Activated B cell treated with CpG ODN at 0.5 μM for 24 hours (primary cell): ENCODE measurements at regions not wholly inside any gene's neighbourhood (a gene's known extent, or its start where the extent isn't known, plus 50 kb on each side); places are given as distances from the start of the nearest gene placed in this dataset.

Experiments used
- ATAC-seq: fragments of 200-7000 bp; cut with Tn5 transposase; one replicate; pipeline ENCODE4 v1.10.0; 2021; ENCODE audit warnings: low read depth, mild to moderate bottlenecking, moderate library complexity
- CTCF ChIA-PET: fragments of 350-600 bp; sonication (Branson Sonifier 250); formaldehyde crosslinking; loops from one replicate; lab custom pipeline; 2021; ENCODE audit warnings: antibody characterized with exemption; lab: Charles Lee
- POLR2A ChIA-PET: fragments of 350-600 bp; sonication (Branson Sonifier 250); formaldehyde crosslinking; loops from one replicate; lab custom pipeline; 2021; ENCODE audit warnings: antibody characterized with exemption; lab: Charles Lee
- DNase-seq: peaks from one replicate; pipeline ENCODE4 v3.0.0; 2022
- H3K27ac Mint-ChIP-seq: one replicate; pipeline ENCODE4 v1.8.0; 2020; ENCODE audit warnings: mixed read lengths
- H3K27me3 Mint-ChIP-seq: one replicate; pipeline ENCODE4 v1.8.0; 2021; ENCODE audit warnings: mixed read lengths
- H3K36me3 Mint-ChIP-seq: one replicate; pipeline ENCODE4 v1.8.0; 2021; ENCODE audit warnings: low read depth, mixed read lengths
- H3K4me1 Mint-ChIP-seq: one replicate; pipeline ENCODE4 v1.8.0; 2021; ENCODE audit warnings: mixed read lengths
- H3K4me3 Mint-ChIP-seq: one replicate; pipeline ENCODE4 v1.8.0; 2020; ENCODE audit warnings: mild to moderate bottlenecking, mixed read lengths
- H3K9me3 Mint-ChIP-seq: one replicate; pipeline ENCODE4 v1.8.0; 2020; ENCODE audit warnings: mixed read lengths
- intact Hi-C: fragments of 100-400 bp; cut with micrococcal nuclease; formaldehyde crosslinking; loops from one replicate; pipeline ENCODE4 v1.15.1; 2024
- TF ChIP-seq, protein P1 (sequence below): fragments of 200-600 bp; IDR thresholded peaks from one replicate; pipeline ENCODE4 v1.8.0; 2022; ENCODE audit warnings: antibody characterized with exemption, mild to moderate bottlenecking

DNA sequence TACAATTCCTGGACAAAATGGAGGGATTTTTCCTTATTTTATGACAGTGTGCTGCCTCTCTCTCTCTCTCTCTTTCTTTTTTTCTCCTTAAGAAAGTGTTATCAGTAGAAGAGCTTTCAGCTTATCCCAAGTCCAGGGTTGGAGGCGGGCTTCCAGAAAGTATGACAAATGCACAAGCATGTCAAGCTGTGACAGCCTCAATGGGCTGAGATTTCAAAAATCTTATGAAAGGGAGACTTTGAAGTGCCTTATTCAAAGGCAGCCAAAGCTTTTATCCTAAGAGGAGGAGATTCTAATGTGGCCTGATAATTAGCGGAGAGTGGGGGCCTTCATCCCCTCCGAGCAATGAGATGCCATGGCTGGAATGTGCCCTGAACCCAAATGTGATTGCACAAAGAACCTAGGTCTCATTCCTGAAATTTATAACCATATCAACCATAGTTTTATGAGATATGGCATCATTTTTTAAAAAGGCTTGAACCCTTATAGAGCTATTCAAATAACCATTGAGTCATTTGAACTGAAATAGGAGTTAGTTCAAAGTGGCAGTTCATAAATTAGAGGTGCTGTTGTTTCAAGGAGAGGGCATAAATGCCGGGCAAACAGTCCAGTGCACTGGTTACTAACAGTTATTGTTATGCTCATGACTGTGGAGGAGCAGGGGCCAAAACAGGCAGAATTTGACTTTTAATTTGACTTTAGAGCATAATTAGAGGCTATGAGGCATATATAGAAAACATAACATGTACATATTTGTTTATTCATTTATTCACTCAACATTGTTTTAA lies 261.6 kb upstream of the THRB start:
- intact Hi-C loops: no loop called here
- H3K4me1 Mint-ChIP-seq: no peaks in the 10 kb centered on the region
- H3K4me3 Mint-ChIP-seq: no peak overlapping the region
- ATAC-seq (no peak), DNase-seq (no peak)
- ChIA-PET CTCF (no interaction called here), POLR2A (no interaction called here)
- no peaks in the 10 kb centered on the region for H3K9me3 Mint-ChIP-seq
- TF ChIP-seq, protein P1, sequence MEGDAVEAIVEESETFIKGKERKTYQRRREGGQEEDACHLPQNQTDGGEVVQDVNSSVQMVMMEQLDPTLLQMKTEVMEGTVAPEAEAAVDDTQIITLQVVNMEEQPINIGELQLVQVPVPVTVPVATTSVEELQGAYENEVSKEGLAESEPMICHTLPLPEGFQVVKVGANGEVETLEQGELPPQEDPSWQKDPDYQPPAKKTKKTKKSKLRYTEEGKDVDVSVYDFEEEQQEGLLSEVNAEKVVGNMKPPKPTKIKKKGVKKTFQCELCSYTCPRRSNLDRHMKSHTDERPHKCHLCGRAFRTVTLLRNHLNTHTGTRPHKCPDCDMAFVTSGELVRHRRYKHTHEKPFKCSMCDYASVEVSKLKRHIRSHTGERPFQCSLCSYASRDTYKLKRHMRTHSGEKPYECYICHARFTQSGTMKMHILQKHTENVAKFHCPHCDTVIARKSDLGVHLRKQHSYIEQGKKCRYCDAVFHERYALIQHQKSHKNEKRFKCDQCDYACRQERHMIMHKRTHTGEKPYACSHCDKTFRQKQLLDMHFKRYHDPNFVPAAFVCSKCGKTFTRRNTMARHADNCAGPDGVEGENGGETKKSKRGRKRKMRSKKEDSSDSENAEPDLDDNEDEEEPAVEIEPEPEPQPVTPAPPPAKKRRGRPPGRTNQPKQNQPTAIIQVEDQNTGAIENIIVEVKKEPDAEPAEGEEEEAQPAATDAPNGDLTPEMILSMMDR: no peak
- H3K36me3 Mint-ChIP-seq: no peaks in the 10 kb centered on the region
- no peak overlapping the region for H3K27ac Mint-ChIP-seq
- H3K27me3 Mint-ChIP-seq: no peaks in the 10 kb centered on the region

GRCh38 chr3:24763393-24763792 lies 268.7 kb upstream of the THRB start:
- CTCF ChIA-PET: no interaction called here
- no peak for DNase-seq
- Mint-ChIP-seq H3K4me1 (no peaks in the 10 kb centered on the region), H3K4me3 (no peak overlapping the region), H3K27me3 (no peaks in the 10 kb centered on the region), H3K27ac (no peak overlapping the region), H3K9me3 (no peaks in the 10 kb centered on the region), H3K36me3 (no peaks in the 10 kb centered on the region)
- TF ChIP-seq, protein P1: no peak
- intact Hi-C loops: no loop called here
- POLR2A ChIA-PET: no interaction called here
- ATAC-seq: no peak

- H3K9me3 Mint-ChIP-seq: no peaks in the 10 kb centered on the region
- no peak overlapping the region for H3K27ac Mint-ChIP-seq
- no peaks in the 10 kb centered on the region for H3K36me3 Mint-ChIP-seq
- TF ChIP-seq, protein P1: no peak
- intact Hi-C loops: no loop called here
- no peaks in the 10 kb centered on the region for H3K4me1 Mint-ChIP-seq
- no peaks in the 10 kb centered on the region for H3K27me3 Mint-ChIP-seq
- ChIA-PET CTCF (no interaction called here), POLR2A (no interaction called here)
- no peak overlapping the region for H3K4me3 Mint-ChIP-seq
- ATAC-seq (no peak), DNase-seq (no peak)
Observed at GRCh38 chr3:24764236-24764915, 269.7 kb upstream of the THRB start.

DNA sequence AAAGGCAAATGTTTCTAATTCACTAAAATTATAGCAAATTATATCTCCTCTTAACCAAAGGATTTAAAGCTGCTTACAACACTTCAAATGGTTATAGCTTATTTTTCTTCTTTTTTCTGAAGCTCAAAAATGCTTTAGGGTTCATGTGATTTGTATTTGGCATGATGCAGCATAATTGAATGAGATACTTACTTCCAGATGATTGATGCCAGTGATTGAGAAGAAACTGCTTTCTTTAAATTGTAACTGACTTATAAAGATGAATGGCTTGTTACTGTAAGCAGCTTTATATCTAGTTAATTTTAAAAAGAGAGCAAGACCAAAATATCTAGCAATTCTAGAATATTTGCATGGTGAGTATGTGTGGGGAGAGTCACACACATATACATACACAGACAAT lies 270.7 kb upstream of the THRB start:
- ATAC-seq (no peak), DNase-seq (no peak)
- ChIA-PET CTCF (no interaction called here), POLR2A (no interaction called here)
- no peaks in the 10 kb centered on the region for H3K4me1 Mint-ChIP-seq
- no peaks in the 10 kb centered on the region for H3K36me3 Mint-ChIP-seq
- intact Hi-C loops: no loop called here
- TF ChIP-seq, protein P1: no peak
- H3K9me3 Mint-ChIP-seq: no peaks in the 10 kb centered on the region
- H3K27ac Mint-ChIP-seq: no peak overlapping the region
- no peaks in the 10 kb centered on the region for H3K27me3 Mint-ChIP-seq
- no peak overlapping the region for H3K4me3 Mint-ChIP-seq

GRCh38 chr3:24769918-24770317 lies 275.3 kb upstream of the THRB start:
- no peaks in the 10 kb centered on the region for H3K36me3 Mint-ChIP-seq
- H3K4me1 Mint-ChIP-seq: no peaks in the 10 kb centered on the region
- DNase-seq: no peak
- ChIA-PET CTCF (no interaction called here), POLR2A (no interaction called here)
- H3K27me3 Mint-ChIP-seq: no peaks in the 10 kb centered on the region
- no peak overlapping the region for H3K4me3 Mint-ChIP-seq
- TF ChIP-seq, protein P1: no peak
- no peak overlapping the region for H3K27ac Mint-ChIP-seq
- H3K9me3 Mint-ChIP-seq: no peaks in the 10 kb centered on the region
- no peak for ATAC-seq
- intact Hi-C loops: loop anchor here (5.0 kb wide), 1 partner anchor 822 kb away; no protein-coding TSS in a partner anchor
